ENCODE measurements at regions not wholly inside any gene's neighbourhood (a gene's known extent, or its start where the extent isn't known, plus 50 kb on each side); places are given as distances from the start of the nearest gene placed in this dataset.

GRCh38 chr7:142348921-142349405 lies 91.1 kb upstream of the PRSS58 start:
- DNase-seq (ENCODE audit: low spot score), result no peak
- H3K27ac Mint-ChIP-seq (ENCODE audit: unreplicated experiment), result no peak overlapping the region
- no peak for TF ChIP-seq CTCF (IDR thresholded peaks at IDR 0.05; ENCODE audit: unreplicated experiment)
- no peaks in the 10 kb centered on the region for H3K36me3 Mint-ChIP-seq (ENCODE audit: low read depth, unreplicated experiment)
- no peaks in the 10 kb centered on the region for H3K9me3 Mint-ChIP-seq (ENCODE audit: unreplicated experiment)
- no peaks in the 10 kb centered on the region for H3K4me1 Mint-ChIP-seq (ENCODE audit: unreplicated experiment)
- H3K27me3 Mint-ChIP-seq (ENCODE audit: unreplicated experiment), result no peaks in the 10 kb centered on the region
- no peak overlapping the region for H3K4me3 Mint-ChIP-seq (ENCODE audit: unreplicated experiment)

- no peaks in the 10 kb centered on the region for H3K36me3 Mint-ChIP-seq (ENCODE audit: low read depth, unreplicated experiment)
- H3K9me3 Mint-ChIP-seq (ENCODE audit: unreplicated experiment), result no peaks in the 10 kb centered on the region
- H3K27me3 Mint-ChIP-seq (ENCODE audit: unreplicated experiment), result no peaks in the 10 kb centered on the region
- no peaks in the 10 kb centered on the region for H3K4me1 Mint-ChIP-seq (ENCODE audit: unreplicated experiment)
- no peak overlapping the region for H3K4me3 Mint-ChIP-seq (ENCODE audit: unreplicated experiment)
- H3K27ac Mint-ChIP-seq (ENCODE audit: unreplicated experiment), result no peak overlapping the region
- no peak for TF ChIP-seq CTCF (IDR thresholded peaks at IDR 0.05; ENCODE audit: unreplicated experiment)
- DNase-seq (ENCODE audit: low spot score), result no peak
These were observed 90.2 kb upstream of the PRSS58 start for GRCh38 chr7:142348100-142348499.

GRCh38 chr7:142347091-142347490 lies 89.2 kb upstream of the PRSS58 start:
- Mint-ChIP-seq H3K4me3 (ENCODE audit: unreplicated experiment) (no peak overlapping the region), H3K4me1 (ENCODE audit: unreplicated experiment) (no peaks in the 10 kb centered on the region), H3K36me3 (ENCODE audit: low read depth, unreplicated experiment) (no peaks in the 10 kb centered on the region), H3K27me3 (ENCODE audit: unreplicated experiment) (no peaks in the 10 kb centered on the region), H3K27ac (ENCODE audit: unreplicated experiment) (no peak overlapping the region), H3K9me3 (ENCODE audit: unreplicated experiment) (no peaks in the 10 kb centered on the region)
- no peak for DNase-seq (ENCODE audit: low spot score)
- no peak for TF ChIP-seq CTCF (IDR thresholded peaks at IDR 0.05; ENCODE audit: unreplicated experiment)

DNA sequence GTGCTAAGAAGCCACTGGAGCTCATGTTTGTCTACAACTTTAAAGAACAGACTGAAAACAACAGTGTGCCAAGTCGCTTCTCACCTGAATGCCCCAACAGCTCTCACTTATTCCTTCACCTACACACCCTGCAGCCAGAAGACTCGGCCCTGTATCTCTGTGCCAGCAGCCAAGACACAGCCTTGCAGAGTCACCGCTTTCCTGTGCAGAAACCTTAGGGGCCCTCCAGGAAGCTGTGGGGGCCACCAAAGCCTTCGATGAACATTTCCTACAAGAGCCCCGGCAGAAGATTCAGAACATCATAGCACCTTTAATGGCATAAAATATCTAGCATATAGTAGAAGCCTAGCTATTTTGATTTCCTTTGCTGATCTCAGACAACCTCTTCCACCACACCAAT lies 88.0 kb upstream of the PRSS58 start:
- no peak overlapping the region for H3K27ac Mint-ChIP-seq (ENCODE audit: unreplicated experiment)
- no peaks in the 10 kb centered on the region for H3K27me3 Mint-ChIP-seq (ENCODE audit: unreplicated experiment)
- H3K4me3 Mint-ChIP-seq (ENCODE audit: unreplicated experiment), result no peak overlapping the region
- no peaks in the 10 kb centered on the region for H3K36me3 Mint-ChIP-seq (ENCODE audit: low read depth, unreplicated experiment)
- no peaks in the 10 kb centered on the region for H3K9me3 Mint-ChIP-seq (ENCODE audit: unreplicated experiment)
- H3K4me1 Mint-ChIP-seq (ENCODE audit: unreplicated experiment), result no peaks in the 10 kb centered on the region
- TF ChIP-seq CTCF (IDR thresholded peaks at IDR 0.05; ENCODE audit: unreplicated experiment), result no peak
- no peak for DNase-seq (ENCODE audit: low spot score)

DNA sequence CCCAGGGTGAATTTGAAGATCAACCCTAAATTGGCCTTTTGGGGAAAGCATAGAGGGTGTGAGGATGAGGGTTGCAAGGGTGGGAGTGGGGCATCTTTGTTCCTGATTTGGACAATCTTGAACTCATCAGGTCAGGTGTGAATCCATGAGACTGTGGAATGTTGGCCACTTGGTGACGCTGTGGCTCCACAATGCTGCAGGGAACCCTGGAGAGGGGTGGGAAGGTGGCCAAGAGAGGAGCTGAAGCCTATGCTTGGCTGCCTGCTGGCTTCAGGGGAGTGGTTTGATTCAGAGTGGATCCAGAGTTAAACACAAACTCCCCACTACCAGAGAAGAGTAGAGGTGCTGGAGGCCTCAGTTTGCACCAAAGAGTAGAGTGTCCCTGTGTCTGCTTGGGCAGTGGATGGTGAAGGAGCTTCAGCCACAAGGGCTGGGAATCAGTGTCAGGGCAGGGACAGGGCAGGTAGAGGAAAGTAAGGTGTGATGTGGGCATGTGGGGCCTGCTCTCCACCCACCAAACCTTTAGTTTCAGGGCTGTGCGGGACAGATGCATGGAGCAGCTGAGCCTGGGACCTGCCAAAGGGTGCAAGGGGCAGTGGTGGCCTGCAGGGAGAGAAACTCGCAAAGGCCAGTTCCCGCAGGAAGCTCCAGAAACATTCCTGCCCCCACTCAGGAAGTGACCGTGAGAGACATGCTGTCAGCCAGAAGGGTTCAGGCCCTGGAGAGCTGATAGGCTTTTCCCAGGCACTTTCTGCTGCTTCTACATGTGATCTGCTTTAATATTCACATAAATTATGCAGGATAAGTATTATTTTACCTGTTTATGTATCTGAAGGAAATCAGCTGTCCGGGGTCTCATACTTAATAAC lies 81.0 kb upstream of the PRSS58 start:
- no peaks in the 10 kb centered on the region for H3K36me3 Mint-ChIP-seq (ENCODE audit: low read depth, unreplicated experiment)
- H3K27me3 Mint-ChIP-seq (ENCODE audit: unreplicated experiment), result peaks cover 3% of the 10 kb centered on the region
- no peak overlapping the region for H3K4me3 Mint-ChIP-seq (ENCODE audit: unreplicated experiment)
- TF ChIP-seq CTCF (IDR thresholded peaks at IDR 0.05; ENCODE audit: unreplicated experiment), result peak; percentile 41
- H3K9me3 Mint-ChIP-seq (ENCODE audit: unreplicated experiment), result no peaks in the 10 kb centered on the region
- DNase-seq (ENCODE audit: low spot score), result peak; percentile 74
- peak overlapping the region; percentile 53 for H3K27ac Mint-ChIP-seq (ENCODE audit: unreplicated experiment)
- peaks cover 13% of the 10 kb centered on the region for H3K4me1 Mint-ChIP-seq (ENCODE audit: unreplicated experiment)

Data from endothelial cell (in vitro differentiated cells).